Astrocyte of the spinal cord (primary cell): ENCODE measurements at regions not wholly inside any gene's neighbourhood (a gene's known extent, or its start where the extent isn't known, plus 50 kb on each side); places are given as distances from the start of the nearest gene placed in this dataset.
"Not testable (repeated sequence)": the region's sequence is repeated elsewhere in the genome, so short reads cannot be mapped to it uniquely, and the experiment has no call there.

Experiments
- DNase-seq: peaks from one replicate; pipeline ENCODE4 v3.0.0; 2011; ENCODE audit warnings: low read depth, low spot score
- H3K4me3 ChIP-seq: 2 replicates; pipeline ENCODE4 v1.5.1; 2011; ENCODE audit warnings: low read depth, mild to moderate bottlenecking, low read length, moderate library complexity
- CTCF ChIP-seq: IDR thresholded peaks from 2 replicates; pipeline ENCODE4 v1.5.1; 2012; ENCODE audit warnings: low read depth, mild to moderate bottlenecking, low read length, inconsistent platforms
- in situ Hi-C: cut with HindIII; loops from 2 replicates; pipeline ENCODE4 v1.10.0; 2017; ENCODE audit warnings: low sequenced_read_pairs

GRCh38 chr14:65840786-65841185 lies 428.3 kb downstream of the FUT8 start:
- no peak overlapping the region for H3K4me3 ChIP-seq
- TF ChIP-seq CTCF, result no peak
- in situ Hi-C loops, result no loop called here
- DNase-seq, result no peak

GRCh38 chr14:65846196-65846868 lies 433.8 kb downstream of the FUT8 start:
- TF ChIP-seq CTCF, result no peak
- no peak overlapping the region for H3K4me3 ChIP-seq
- in situ Hi-C loops, result no loop called here
- DNase-seq, result no peak

- in situ Hi-C loops, result no loop called here
- no peak for DNase-seq
- no peak overlapping the region for H3K4me3 ChIP-seq
- TF ChIP-seq CTCF, result no peak
These were observed 434.7 kb downstream of the FUT8 start for GRCh38 chr14:65847075-65847847.

- H3K4me3 ChIP-seq, DNase-seq, in situ Hi-C loops: not testable (repeated sequence)
These were observed 435.4 kb downstream of the FUT8 start for GRCh38 chr14:65847931-65848330.

GRCh38 chr14:65849091-65849490 lies 436.6 kb downstream of the FUT8 start:
- TF ChIP-seq CTCF, result no peak
- H3K4me3 ChIP-seq, result no peak overlapping the region
- no peak for DNase-seq
- in situ Hi-C loops, result no loop called here

GRCh38 chr14:65849558-65849957 lies 437.0 kb downstream of the FUT8 start:
- TF ChIP-seq CTCF, result no peak
- in situ Hi-C loops, result no loop called here
- H3K4me3 ChIP-seq, result no peak overlapping the region
- DNase-seq, result no peak

GRCh38 chr14:65850429-65851135 lies 438.1 kb downstream of the FUT8 start:
- no peak for TF ChIP-seq CTCF
- H3K4me3 ChIP-seq, result no peak overlapping the region
- DNase-seq, result no peak
- in situ Hi-C loops, result no loop called here
